H9 (cell line): ENCODE measurements at regions not wholly inside any gene's neighbourhood (a gene's known extent, or its start where the extent isn't known, plus 50 kb on each side); places are given as distances from the start of the nearest gene placed in this dataset.

ENCODE experiments used
- DNase-seq: peaks from one replicate; pipeline ENCODE4 v3.0.0-alpha.2; 2017
- H2AFZ ChIP-seq: one replicate; pipeline ENCODE4 v1.6.1; 2013; ENCODE audit warnings: mild to moderate bottlenecking, low read length, control low read depth, moderate library complexity
- H2AK5ac ChIP-seq: 2 replicates; pipeline ENCODE4 v1.6.1; 2013; ENCODE audit warnings: low read length, control low read depth, mixed read lengths; ENCODE audit not compliant: insufficient read length
- H2BK120ac ChIP-seq: one replicate; pipeline ENCODE4 v1.6.1; 2013; ENCODE audit warnings: low read depth, mild to moderate bottlenecking, low read length, control low read depth, inconsistent platforms; ENCODE audit not compliant: poor library complexity, severe bottlenecking
- H2BK12ac ChIP-seq: 2 replicates; pipeline ENCODE4 v1.6.1; 2013; ENCODE audit warnings: low read length, control low read depth, mixed read lengths, low read depth; ENCODE audit not compliant: insufficient read length
- H2BK15ac ChIP-seq: 2 replicates; pipeline ENCODE4 v1.6.1; 2013; ENCODE audit warnings: low read depth, low read length, control low read depth
- H2BK20ac ChIP-seq: one replicate; pipeline ENCODE4 v1.6.1; 2013; ENCODE audit warnings: low read depth, mild to moderate bottlenecking, low read length, control low read depth, inconsistent platforms; ENCODE audit not compliant: poor library complexity, severe bottlenecking
- H2BK5ac ChIP-seq: 2 replicates; pipeline ENCODE4 v1.6.1; 2013; ENCODE audit warnings: low read length, control low read depth, mixed read lengths; ENCODE audit not compliant: insufficient read length
- H3K14ac ChIP-seq: 2 replicates; pipeline ENCODE4 v1.6.1; 2013; ENCODE audit warnings: low read length, control low read depth; ENCODE audit not compliant: insufficient read depth
- H3K18ac ChIP-seq: 2 replicates; pipeline ENCODE4 v1.6.1; 2013; ENCODE audit warnings: low read depth, mild to moderate bottlenecking, mixed read lengths, low read length, control low read depth; ENCODE audit not compliant: insufficient read length
- H3K23ac ChIP-seq: 2 replicates; pipeline ENCODE4 v1.6.1; 2013; ENCODE audit warnings: low read length, control low read depth, mixed read lengths, low read depth; ENCODE audit not compliant: insufficient read length
- H3K23me2 ChIP-seq: 2 replicates; pipeline ENCODE4 v1.6.1; 2013; ENCODE audit warnings: low read depth, mild to moderate bottlenecking, mixed read lengths, low read length, control low read depth; ENCODE audit not compliant: insufficient read length, poor library complexity, severe bottlenecking
- H3K27ac ChIP-seq: 2 replicates; pipeline ENCODE4 v1.5.1; 2013; ENCODE audit warnings: low read length, control low read depth, mixed read lengths, low read depth; ENCODE audit not compliant: insufficient read length
- H3K27me3 ChIP-seq: 2 replicates; pipeline ENCODE4 v1.6.1; 2013; ENCODE audit warnings: low read length, control low read depth, inconsistent platforms; ENCODE audit not compliant: insufficient read depth
- H3K4ac ChIP-seq: 2 replicates; pipeline ENCODE4 v1.6.1; 2013; ENCODE audit warnings: low read depth, mild to moderate bottlenecking, control low read depth, inconsistent platforms, low read length, moderate library complexity
- H3K4me1 ChIP-seq: 2 replicates; pipeline ENCODE4 v1.6.1; 2013; ENCODE audit warnings: low read length, control low read depth, inconsistent platforms; ENCODE audit not compliant: insufficient read depth
- H3K4me2 ChIP-seq: 2 replicates; pipeline ENCODE4 v1.6.1; 2013; ENCODE audit warnings: low read length, control low read depth, mixed read lengths; ENCODE audit not compliant: insufficient read length, insufficient read depth
- H3K56ac ChIP-seq: 2 replicates; pipeline ENCODE4 v1.6.1; 2013; ENCODE audit warnings: low read depth, mild to moderate bottlenecking, mixed read lengths, low read length, control low read depth; ENCODE audit not compliant: insufficient read length
- H3K79me1 ChIP-seq: 2 replicates; pipeline ENCODE4 v1.6.1; 2013; ENCODE audit warnings: low read depth, mild to moderate bottlenecking, moderate library complexity, low read length, control low read depth, inconsistent platforms; ENCODE audit not compliant: insufficient read depth, poor library complexity, severe bottlenecking
- H3K79me2 ChIP-seq: 2 replicates; pipeline ENCODE4 v1.6.1; 2013; ENCODE audit warnings: low read length, control low read depth, inconsistent platforms; ENCODE audit not compliant: insufficient read depth
- H3K9ac ChIP-seq: 2 replicates; pipeline ENCODE4 v1.6.1; 2013; ENCODE audit warnings: low read length, control low read depth, mixed read lengths; ENCODE audit not compliant: insufficient read length; ENCODE audit errors: extremely low read depth
- H3K9me3 ChIP-seq: one replicate; pipeline ENCODE4 v1.6.1; 2013; ENCODE audit warnings: low read depth, low read length, inconsistent platforms; ENCODE audit not compliant: control insufficient read depth
- H3T11ph ChIP-seq: one replicate; pipeline ENCODE4 v1.6.1; 2013; ENCODE audit warnings: mild to moderate bottlenecking, low read length, control low read depth, inconsistent platforms
- H4K20me1 ChIP-seq: one replicate; pipeline ENCODE4 v1.6.1; 2013; ENCODE audit not compliant: control insufficient read depth, insufficient read length, insufficient read depth
- H4K5ac ChIP-seq: 2 replicates; pipeline ENCODE4 v1.6.1; 2013; ENCODE audit warnings: low read depth, mild to moderate bottlenecking, mixed read lengths, low read length, control low read depth; ENCODE audit not compliant: insufficient read length
- H4K8ac ChIP-seq: replicated peaks from 2 replicates; pipeline ENCODE4 v1.6.1; 2013; ENCODE audit warnings: low read length, control low read depth, mixed read lengths, low read depth; ENCODE audit not compliant: insufficient read length
- H4K91ac ChIP-seq: 2 replicates; pipeline ENCODE4 v1.6.1; 2013; ENCODE audit warnings: low read depth, mild to moderate bottlenecking, moderate library complexity, mixed read lengths, low read length, control low read depth; ENCODE audit not compliant: insufficient read length
- H3K27ac Mint-ChIP-seq, 3 experiments: 2 replicates in 2 of 3; 3 replicates in 1 of 3; pipeline ENCODE4 v1.8.0; 2020 to 2021; ENCODE audit warnings: mixed read lengths in 3 of 3, mild to moderate bottlenecking in 1 of 3, moderate library complexity in 1 of 3
- H3K27me3 Mint-ChIP-seq: 2 replicates; pipeline ENCODE4 v1.8.0; 2021; ENCODE audit warnings: low read depth, mild to moderate bottlenecking, moderate library complexity, mixed read lengths
- H3K36me3 Mint-ChIP-seq, 3 experiments: 2 replicates in 2 of 3; 3 replicates in 1 of 3; pipeline ENCODE4 v1.8.0; 2020 to 2021; ENCODE audit warnings: low read depth in 3 of 3, mixed read lengths in 3 of 3; ENCODE audit not compliant: insufficient read depth in 1 of 3
- H3K4me1 Mint-ChIP-seq, 2 experiments: 2 replicates each; pipeline ENCODE4 v1.8.0; 2020; ENCODE audit warnings: mixed read lengths in 2 of 2
- H3K4me3 Mint-ChIP-seq, 2 experiments: 2 replicates in 1 of 2; 3 replicates in 1 of 2; pipeline ENCODE4 v1.8.0; 2020 to 2021; ENCODE audit warnings: mild to moderate bottlenecking in 2 of 2, mixed read lengths in 2 of 2, moderate library complexity in 1 of 2
- H3K9me3 Mint-ChIP-seq, 2 experiments: 2 replicates in 1 of 2; 3 replicates in 1 of 2; pipeline ENCODE4 v1.8.0; 2020; ENCODE audit warnings: mild to moderate bottlenecking in 2 of 2, mixed read lengths in 2 of 2, moderate library complexity in 1 of 2
- WGBS: extraction: QIAGEN DNeasy Blood & Tissue Kit; methylation state at CpG from one replicate; pipeline ENCODE4 v1.1.7; 2013; ENCODE audit warnings: missing lambda C conversion rate, low lambda C conversion rate, mixed read lengths; ENCODE audit not compliant: insufficient read length; ENCODE audit errors: extremely low coverage; 5-methylcytosine and 5-hydroxymethylcytosine counted together
- TF ChIP-seq, protein P1 (sequence below): fragments of 200-600 bp; sonication (generic); conservative IDR thresholded peaks from 3 replicates; pipeline ENCODE4 v1.8.0; 2021; ENCODE audit warnings: antibody characterized with exemption, mild to moderate bottlenecking

DNA sequence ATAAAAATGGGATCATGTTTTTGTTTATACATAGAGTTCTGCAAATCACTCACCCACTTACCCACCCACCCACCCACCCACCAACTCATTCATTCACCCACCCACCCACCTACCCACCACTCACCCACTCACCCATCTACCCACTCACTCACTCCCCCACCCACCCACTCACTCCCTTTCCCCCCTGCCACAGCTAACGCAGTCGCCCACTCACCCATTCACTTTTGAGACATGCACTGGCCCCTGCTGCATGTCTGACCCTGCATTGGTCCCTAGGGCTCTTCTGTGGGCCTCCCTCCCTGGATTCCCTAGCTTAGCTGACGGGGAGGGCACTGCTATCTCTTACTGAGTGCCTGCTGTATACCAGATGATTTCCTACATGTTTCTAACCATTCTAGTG, 100.4 kb upstream of the CSF3R start:
- Histone ChIP-seq H4K20me1 (no peaks in the 10 kb centered on the region), H3K27ac (no peak overlapping the region), H4K8ac (no peak overlapping the region), H3K27me3 (no peaks in the 10 kb centered on the region), H3K14ac (no peak overlapping the region), H4K5ac (no peak overlapping the region), H2AK5ac (no peak overlapping the region), H2AFZ (no peak overlapping the region), H3K79me2 (no peaks in the 10 kb centered on the region), H3T11ph (no peak overlapping the region), H2BK5ac (no peak overlapping the region), H3K9me3 (no peaks in the 10 kb centered on the region), H3K4me2 (no peak overlapping the region), H3K18ac (no peak overlapping the region), H3K23ac (no peak overlapping the region), H3K23me2 (no peaks in the 10 kb centered on the region), H3K4me1 (peaks cover 5% of the 10 kb centered on the region; the same call in 1 of the 2 replicates), H2BK12ac (no peak overlapping the region), H3K4ac (no peak overlapping the region), H2BK15ac (no peak overlapping the region), H2BK120ac (no peak overlapping the region), H4K91ac (no peak overlapping the region), H3K79me1 (no peaks in the 10 kb centered on the region), H3K56ac (no peak overlapping the region), H2BK20ac (no peak overlapping the region), H3K9ac (no peak overlapping the region)
- TF ChIP-seq, protein P1, sequence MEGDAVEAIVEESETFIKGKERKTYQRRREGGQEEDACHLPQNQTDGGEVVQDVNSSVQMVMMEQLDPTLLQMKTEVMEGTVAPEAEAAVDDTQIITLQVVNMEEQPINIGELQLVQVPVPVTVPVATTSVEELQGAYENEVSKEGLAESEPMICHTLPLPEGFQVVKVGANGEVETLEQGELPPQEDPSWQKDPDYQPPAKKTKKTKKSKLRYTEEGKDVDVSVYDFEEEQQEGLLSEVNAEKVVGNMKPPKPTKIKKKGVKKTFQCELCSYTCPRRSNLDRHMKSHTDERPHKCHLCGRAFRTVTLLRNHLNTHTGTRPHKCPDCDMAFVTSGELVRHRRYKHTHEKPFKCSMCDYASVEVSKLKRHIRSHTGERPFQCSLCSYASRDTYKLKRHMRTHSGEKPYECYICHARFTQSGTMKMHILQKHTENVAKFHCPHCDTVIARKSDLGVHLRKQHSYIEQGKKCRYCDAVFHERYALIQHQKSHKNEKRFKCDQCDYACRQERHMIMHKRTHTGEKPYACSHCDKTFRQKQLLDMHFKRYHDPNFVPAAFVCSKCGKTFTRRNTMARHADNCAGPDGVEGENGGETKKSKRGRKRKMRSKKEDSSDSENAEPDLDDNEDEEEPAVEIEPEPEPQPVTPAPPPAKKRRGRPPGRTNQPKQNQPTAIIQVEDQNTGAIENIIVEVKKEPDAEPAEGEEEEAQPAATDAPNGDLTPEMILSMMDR, result no peak
- WGBS, result no CpG with 5 or more reads among the region's 3 CpGs
- 0 out of 7 replicates have a peak overlapping the region, but pooled peaks of 1 of the 3 experiments have one; percentile 31 for H3K27ac Mint-ChIP-seq
- H3K36me3 Mint-ChIP-seq, result no peaks in the 10 kb centered on the region
- peaks cover 2% of the 10 kb centered on the region for H3K27me3 Mint-ChIP-seq
- DNase-seq, result no peak
- no peak overlapping the region for H3K4me3 Mint-ChIP-seq
- H3K4me1 Mint-ChIP-seq, result peaks cover 55 to 76% of the 10 kb centered on the region in 2 experiments
- no peaks in the 10 kb centered on the region for H3K9me3 Mint-ChIP-seq
